ENCODE measurements at regions not wholly inside any gene's neighbourhood (a gene's known extent, or its start where the extent isn't known, plus 50 kb on each side); places are given as distances from the start of the nearest gene placed in this dataset.

GRCh38 chr3:181288145-181288544 lies 298.6 kb upstream of the DNAJC19 start:
- Histone ChIP-seq H3K9me3 (ENCODE audit: control insufficient read depth, insufficient read depth, low read length) (no peaks in the 10 kb centered on the region), H3F3A (ENCODE audit: control insufficient read depth, insufficient read depth) (no peaks in the 10 kb centered on the region), H3K9me2 (replicated peaks; ENCODE audit: control insufficient read depth, low read length) (no peaks in the 10 kb centered on the region), H3K4me1 (ENCODE audit: control insufficient read depth, low read length) (no peaks in the 10 kb centered on the region), H3K4me2 (ENCODE audit: low read length) (no peak overlapping the region), H3K79me2 (ENCODE audit: control insufficient read depth, low read length) (no peaks in the 10 kb centered on the region), H3K27me3 (ENCODE audit: control insufficient read depth, low read length) (no peaks in the 10 kb centered on the region), H3K4me3 (ENCODE audit: low read length) (no peak overlapping the region), H3K27ac (ENCODE audit: low read depth, low read length) (no peak overlapping the region), H4K20me1 (ENCODE audit: control insufficient read depth, insufficient read depth, low read depth, low read length) (no peaks in the 10 kb centered on the region), H3K36me3 (ENCODE audit: control insufficient read depth, low read length) (no peaks in the 10 kb centered on the region)
- TF ChIP-seq, protein P1, sequence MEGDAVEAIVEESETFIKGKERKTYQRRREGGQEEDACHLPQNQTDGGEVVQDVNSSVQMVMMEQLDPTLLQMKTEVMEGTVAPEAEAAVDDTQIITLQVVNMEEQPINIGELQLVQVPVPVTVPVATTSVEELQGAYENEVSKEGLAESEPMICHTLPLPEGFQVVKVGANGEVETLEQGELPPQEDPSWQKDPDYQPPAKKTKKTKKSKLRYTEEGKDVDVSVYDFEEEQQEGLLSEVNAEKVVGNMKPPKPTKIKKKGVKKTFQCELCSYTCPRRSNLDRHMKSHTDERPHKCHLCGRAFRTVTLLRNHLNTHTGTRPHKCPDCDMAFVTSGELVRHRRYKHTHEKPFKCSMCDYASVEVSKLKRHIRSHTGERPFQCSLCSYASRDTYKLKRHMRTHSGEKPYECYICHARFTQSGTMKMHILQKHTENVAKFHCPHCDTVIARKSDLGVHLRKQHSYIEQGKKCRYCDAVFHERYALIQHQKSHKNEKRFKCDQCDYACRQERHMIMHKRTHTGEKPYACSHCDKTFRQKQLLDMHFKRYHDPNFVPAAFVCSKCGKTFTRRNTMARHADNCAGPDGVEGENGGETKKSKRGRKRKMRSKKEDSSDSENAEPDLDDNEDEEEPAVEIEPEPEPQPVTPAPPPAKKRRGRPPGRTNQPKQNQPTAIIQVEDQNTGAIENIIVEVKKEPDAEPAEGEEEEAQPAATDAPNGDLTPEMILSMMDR (IDR thresholded peaks at IDR 0.05; ENCODE audit: low read depth, low read length, poor library complexity, severe bottlenecking): no peak
- no peak for TF ChIP-seq EZH2phosphoT487 (IDR thresholded peaks at IDR 0.05; ENCODE audit: borderline replicate concordance, low read length)

- H3K4me2 ChIP-seq (ENCODE audit: low read length): no peak overlapping the region
- H3K4me3 ChIP-seq (ENCODE audit: low read length): no peak overlapping the region
- no peaks in the 10 kb centered on the region for H3F3A ChIP-seq (ENCODE audit: control insufficient read depth, insufficient read depth)
- no peaks in the 10 kb centered on the region for H3K9me2 ChIP-seq (replicated peaks; ENCODE audit: control insufficient read depth, low read length)
- H3K79me2 ChIP-seq (ENCODE audit: control insufficient read depth, low read length): no peaks in the 10 kb centered on the region
- no peak overlapping the region for H3K27ac ChIP-seq (ENCODE audit: low read depth, low read length)
- no peaks in the 10 kb centered on the region for H3K36me3 ChIP-seq (ENCODE audit: control insufficient read depth, low read length)
- H4K20me1 ChIP-seq (ENCODE audit: control insufficient read depth, insufficient read depth, low read depth, low read length): no peaks in the 10 kb centered on the region
- H3K27me3 ChIP-seq (ENCODE audit: control insufficient read depth, low read length): 0 out of 2 replicates have a peak, but pooled peaks cover 3% of the 10 kb centered on the region
- no peaks in the 10 kb centered on the region for H3K4me1 ChIP-seq (ENCODE audit: control insufficient read depth, low read length)
- TF ChIP-seq, protein P1 (IDR thresholded peaks at IDR 0.05; ENCODE audit: low read depth, low read length, poor library complexity, severe bottlenecking): no peak
- TF ChIP-seq EZH2phosphoT487 (IDR thresholded peaks at IDR 0.05; ENCODE audit: borderline replicate concordance, low read length): no peak
- H3K9me3 ChIP-seq (ENCODE audit: control insufficient read depth, insufficient read depth, low read length): no peaks in the 10 kb centered on the region
Observed at GRCh38 chr3:181279239-181279565, 289.7 kb upstream of the DNAJC19 start.

DNA sequence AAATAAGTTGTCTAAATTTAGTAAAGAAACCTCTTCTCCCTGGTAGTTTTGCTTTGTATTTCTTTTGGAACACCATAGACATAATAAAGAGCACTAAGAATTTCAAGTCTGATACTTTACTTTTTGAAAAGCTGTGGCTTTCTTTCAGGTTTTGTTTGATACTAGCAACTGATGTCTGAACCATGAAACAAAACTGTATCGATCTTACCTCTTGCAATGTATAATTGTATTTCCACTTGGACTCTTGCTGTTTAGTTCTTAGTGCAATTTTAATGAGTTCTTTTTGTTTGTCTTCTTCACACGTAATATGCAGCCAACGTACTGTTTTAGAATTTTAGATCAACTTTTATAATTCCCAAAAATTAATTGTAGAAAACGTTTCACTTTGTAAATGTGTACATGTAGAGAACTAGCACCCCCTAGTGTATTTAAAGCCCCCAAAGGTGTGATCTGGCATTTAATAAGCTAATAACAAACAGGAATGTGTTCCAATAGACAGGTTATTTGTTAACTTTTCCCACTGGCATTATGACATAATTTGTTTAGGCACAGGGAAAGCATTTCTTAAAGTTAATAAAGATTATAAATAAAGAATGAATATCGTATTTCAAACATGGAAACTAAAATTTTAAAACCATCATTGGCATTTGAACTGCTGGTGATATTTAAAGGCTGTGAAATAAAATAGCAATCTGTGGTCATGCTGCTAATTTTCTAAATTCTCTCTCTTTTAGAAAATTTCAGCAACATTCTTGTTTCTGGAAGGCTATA lies 289.1 kb upstream of the DNAJC19 start:
- 0 out of 2 replicates have a peak, but pooled peaks cover 3% of the 10 kb centered on the region for H3K27me3 ChIP-seq (ENCODE audit: control insufficient read depth, low read length)
- no peaks in the 10 kb centered on the region for H4K20me1 ChIP-seq (ENCODE audit: control insufficient read depth, insufficient read depth, low read depth, low read length)
- no peaks in the 10 kb centered on the region for H3K9me3 ChIP-seq (ENCODE audit: control insufficient read depth, insufficient read depth, low read length)
- no peak overlapping the region for H3K27ac ChIP-seq (ENCODE audit: low read depth, low read length)
- no peaks in the 10 kb centered on the region for H3F3A ChIP-seq (ENCODE audit: control insufficient read depth, insufficient read depth)
- TF ChIP-seq, protein P1 (IDR thresholded peaks at IDR 0.05; ENCODE audit: low read depth, low read length, poor library complexity, severe bottlenecking): peak; percentile 60
- TF ChIP-seq EZH2phosphoT487 (IDR thresholded peaks at IDR 0.05; ENCODE audit: borderline replicate concordance, low read length): no peak
- no peaks in the 10 kb centered on the region for H3K36me3 ChIP-seq (ENCODE audit: control insufficient read depth, low read length)
- H3K4me2 ChIP-seq (ENCODE audit: low read length): no peak overlapping the region
- no peak overlapping the region for H3K4me3 ChIP-seq (ENCODE audit: low read length)
- H3K79me2 ChIP-seq (ENCODE audit: control insufficient read depth, low read length): no peaks in the 10 kb centered on the region
- H3K9me2 ChIP-seq (replicated peaks; ENCODE audit: control insufficient read depth, low read length): no peaks in the 10 kb centered on the region
- no peaks in the 10 kb centered on the region for H3K4me1 ChIP-seq (ENCODE audit: control insufficient read depth, low read length)
